RPMI7951 (cell line): ENCODE measurements at regions not wholly inside any gene's neighbourhood (a gene's known extent, or its start where the extent isn't known, plus 50 kb on each side); places are given as distances from the start of the nearest gene placed in this dataset.
"Not testable (repeated sequence)": the region's sequence is repeated elsewhere in the genome, so short reads cannot be mapped to it uniquely, and the experiment has no call there.

Experiments
- DNase-seq: peaks from one replicate; pipeline ENCODE4 v3.0.0-alpha.2; 2012; ENCODE audit warnings: low read depth

GRCh38 chr6:150456466-150456865 is 87.7 kb downstream of the IYD start:
- DNase-seq: no peak

DNA sequence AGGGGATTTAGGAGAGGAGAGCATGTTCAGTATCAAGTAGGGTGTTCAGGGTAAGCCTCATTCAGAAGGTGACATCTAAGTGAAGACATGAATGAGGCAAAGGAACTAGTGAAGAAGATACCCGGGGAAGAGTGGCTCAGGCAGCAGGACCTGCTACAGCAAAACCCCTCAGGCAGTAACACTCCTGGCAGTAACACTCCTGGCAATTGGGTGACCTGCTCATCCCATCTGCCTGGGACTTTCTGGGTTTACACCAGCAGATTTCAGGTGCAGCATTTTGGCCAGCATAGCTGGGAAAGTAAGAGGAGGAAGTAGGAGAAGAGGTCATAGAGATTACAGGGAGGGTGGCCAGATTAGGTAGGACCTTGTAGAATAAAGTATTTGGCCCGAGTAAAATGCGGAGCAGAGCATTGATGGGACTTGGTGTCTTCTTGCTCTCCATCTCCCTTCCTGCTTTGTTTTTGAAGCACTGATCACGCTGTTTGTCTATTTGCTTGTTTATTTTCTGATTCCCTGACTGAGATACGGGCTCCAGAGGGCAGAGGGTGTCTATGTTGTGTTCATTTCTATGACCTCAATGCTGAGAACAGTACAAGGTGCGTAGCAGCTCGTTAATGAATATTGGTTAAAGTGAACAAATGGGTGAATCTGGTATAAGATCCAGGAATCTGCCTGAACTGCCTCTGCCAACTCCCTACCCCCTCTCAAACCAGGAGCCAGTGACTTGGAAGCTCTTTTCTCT is 88.3 kb downstream of the IYD start:
- no peak for DNase-seq

GRCh38 chr6:150458579-150458978 is 89.8 kb downstream of the IYD start:
- no peak for DNase-seq

DNA sequence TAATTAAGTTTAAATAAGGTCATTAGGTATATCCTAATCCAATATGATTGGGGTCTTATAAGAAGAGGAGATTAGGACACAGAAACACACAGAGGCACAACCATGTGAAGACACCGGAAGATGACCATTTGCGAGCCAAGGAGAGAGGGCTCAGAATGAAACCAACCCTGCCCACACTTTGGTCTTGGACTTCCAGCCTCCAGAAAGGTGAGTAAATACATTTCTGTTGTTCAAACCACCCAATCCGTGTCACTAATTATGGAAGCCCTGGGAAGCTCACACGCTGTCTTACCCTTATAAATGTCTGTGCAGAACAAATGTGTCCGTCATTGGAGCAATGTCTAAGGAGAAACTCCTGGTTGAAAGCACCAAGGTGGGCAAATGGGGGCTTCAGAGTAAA is 95.0 kb downstream of the IYD start:
- DNase-seq: no peak

GRCh38 chr6:150464966-150465365 is 96.2 kb downstream of the IYD start:
- no peak for DNase-seq

GRCh38 chr6:150465610-150466009 is 96.8 kb downstream of the IYD start:
- no peak for DNase-seq

DNA sequence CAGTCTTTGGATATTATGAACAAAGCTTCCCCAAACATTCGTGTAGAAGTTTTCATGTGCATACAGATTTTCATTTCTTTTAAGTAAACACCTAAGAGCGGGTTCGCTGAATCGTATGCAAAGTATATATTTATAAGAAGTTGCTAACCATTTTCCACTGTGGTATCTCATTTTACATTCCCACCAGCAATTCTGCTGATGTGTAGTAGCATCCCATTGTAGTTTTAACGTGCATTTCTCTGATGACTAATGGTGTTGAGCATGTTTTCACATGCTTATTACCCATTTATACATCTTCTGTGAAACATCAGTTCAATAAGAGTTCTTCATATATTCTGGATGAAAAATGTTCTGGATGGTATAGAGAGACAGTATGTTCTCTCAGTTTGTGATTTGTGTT is 97.4 kb downstream of the IYD start:
- DNase-seq: no peak

GRCh38 chr6:150470131-150470530 is 101.3 kb downstream of the IYD start:
- no peak for DNase-seq

GRCh38 chr6:150470960-150471665 is 102.3 kb downstream of the IYD start:
- no peak for DNase-seq

DNA sequence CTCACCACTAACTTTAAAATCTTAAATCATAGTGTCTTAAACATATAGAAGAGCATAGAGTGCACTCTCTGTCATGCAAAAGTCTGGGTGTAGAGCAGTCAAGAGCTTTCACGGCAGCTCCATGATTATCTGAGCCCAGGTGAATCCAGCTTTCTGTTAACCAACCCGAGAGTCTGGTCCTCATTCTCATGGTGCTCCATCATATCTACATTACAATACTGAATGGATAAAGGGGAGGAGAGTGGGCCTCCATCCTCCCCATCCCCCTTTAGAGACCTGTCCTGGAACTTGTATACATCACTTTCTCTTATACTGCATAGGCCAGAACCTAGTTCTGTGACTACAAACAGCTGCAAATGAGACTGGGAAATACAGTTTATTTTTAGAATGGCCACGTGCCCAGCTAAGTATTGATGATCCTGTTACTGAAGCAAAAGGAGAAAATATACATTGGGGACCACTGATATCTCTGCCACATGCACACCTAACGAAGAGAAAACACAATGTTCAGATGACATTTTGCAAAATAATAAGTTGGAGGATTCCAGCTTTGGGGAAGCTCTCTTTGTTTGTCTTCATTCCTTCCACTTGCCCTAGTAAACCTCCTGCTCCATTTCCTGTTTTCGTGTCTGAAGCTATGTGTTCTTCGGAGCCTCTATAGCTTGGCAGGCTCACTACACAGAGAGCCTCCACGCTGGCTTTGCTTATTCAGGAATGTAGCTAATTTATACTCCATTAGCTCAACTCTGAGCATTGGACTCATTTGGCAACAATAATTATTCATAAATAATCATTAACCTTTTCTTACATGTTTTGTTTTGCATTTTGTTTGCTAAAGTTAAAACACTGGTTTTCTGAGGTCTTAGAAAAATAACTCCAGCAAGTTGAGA is 110.1 kb downstream of the IYD start:
- DNase-seq: no peak

DNA sequence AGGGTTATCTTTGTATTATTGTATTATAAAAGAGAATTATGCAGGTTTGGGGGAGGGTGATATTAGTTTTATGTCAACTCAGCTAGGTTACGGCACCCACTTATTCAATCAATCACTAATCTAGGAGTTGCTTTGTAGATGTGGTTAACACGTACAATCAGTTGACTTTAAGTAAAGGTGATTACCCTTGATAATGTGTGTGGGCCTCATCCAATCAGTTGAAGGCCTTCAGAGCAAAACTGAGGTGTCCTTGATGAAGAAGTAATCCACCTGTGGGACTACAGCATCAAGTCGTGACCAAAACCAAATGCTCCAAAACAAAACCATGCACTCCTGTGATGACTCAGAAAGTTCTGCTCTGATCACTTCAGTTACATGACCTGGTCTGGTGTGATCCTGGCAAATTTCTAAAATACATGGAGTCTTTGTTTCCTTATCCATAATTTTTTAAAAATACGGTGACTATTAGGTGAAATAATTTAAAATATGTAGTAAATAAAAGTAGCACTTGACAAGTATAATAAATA is 114.1 kb downstream of the IYD start:
- no peak for DNase-seq

DNA sequence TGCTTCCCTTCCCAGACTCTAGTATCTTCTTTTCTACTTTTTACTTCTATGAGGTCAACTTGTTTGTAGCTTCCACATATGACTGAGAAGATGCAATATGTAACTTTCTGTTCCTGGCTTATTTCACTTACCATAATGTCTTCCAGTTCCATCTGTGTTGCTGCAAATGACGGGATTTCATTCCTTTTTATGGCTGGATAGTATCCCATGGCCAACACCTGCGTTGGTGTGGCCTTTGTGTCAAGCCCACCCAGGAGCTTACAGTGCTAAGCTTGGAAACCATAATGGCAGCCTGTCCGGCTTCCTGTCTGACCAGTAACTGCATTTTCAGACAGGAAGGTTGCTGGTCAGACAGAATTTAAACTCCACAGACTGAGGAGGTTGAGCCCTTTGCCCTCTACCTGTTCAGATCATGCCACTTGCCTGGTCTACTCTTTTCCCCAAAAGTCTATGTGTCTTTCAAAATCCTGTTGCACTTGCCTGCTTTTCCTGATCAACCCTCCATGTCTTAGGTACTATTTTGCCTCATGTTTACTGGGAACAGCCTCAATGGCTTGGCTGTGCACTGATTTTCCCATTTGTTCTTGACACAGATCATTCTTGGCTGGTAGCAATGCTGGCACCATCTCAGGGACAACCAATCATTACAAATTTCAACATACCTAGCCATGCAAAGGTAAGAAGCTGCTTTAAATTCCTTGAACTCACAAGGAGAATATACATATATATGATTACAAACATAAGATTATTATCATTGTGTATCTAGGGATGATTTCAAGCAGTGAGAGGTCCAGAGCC is 114.3 kb upstream of the PLEKHG1 start:
- no peak for DNase-seq

- DNase-seq: no peak
Observed at GRCh38 chr6:150486048-150486447, 113.6 kb upstream of the PLEKHG1 start.

DNA sequence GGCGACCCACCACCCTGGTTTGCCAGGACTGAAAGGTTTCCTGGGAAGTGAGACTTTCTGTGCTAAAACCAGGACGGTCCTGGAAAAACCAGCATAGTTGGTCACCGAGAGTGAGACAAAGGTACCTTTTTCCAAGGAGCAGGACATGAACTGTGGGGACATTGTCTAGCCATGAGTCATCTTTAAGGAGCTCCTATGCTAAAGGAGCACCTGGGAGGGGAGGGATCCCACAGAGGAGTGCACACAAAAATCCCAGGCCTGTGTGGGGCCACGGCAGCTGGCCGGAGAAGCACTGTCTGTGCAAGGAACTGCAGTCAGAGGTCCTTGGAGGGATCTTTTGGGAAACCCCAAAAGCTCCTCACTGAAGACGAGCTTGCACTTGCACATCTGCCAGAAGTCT is 109.1 kb upstream of the PLEKHG1 start:
- DNase-seq: no peak

DNA sequence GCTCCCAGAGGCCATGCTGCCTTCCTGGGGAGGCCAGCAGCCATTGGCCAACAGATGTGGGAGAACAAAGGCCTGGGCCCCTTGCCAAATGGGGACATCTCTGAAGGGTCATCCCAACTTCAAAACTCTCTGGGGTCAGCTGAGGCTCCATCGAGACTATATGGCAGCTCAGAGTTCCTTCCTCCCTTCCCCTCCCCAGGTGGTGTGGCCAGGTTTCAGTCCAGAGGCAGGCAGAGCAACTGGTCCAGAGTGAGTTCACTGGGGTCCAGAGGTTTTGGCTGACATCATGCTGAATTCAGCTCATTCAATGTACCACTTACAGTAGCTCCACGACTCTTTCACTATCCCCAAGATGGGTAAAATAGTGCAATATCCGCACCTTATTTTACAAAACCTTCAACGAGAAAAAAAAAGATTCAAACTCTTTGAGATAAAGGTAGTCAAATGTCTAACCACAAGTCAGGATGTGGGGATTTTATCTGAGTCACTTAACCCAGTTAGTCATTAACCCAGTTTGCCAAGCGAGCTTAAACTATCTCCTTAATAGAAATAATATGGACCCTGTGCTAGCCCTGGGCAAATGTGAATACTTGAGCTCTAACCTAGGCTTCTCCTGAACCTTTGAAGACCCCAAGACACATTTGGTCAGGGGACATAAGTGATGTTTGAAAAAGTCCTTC is 108.4 kb upstream of the PLEKHG1 start:
- peak; percentile 61 for DNase-seq

- peak; percentile 7 for DNase-seq
Observed at GRCh38 chr6:150491811-150492172, 107.9 kb upstream of the PLEKHG1 start.

GRCh38 chr6:150492507-150492906 is 107.2 kb upstream of the PLEKHG1 start:
- peak; percentile 61 for DNase-seq

DNA sequence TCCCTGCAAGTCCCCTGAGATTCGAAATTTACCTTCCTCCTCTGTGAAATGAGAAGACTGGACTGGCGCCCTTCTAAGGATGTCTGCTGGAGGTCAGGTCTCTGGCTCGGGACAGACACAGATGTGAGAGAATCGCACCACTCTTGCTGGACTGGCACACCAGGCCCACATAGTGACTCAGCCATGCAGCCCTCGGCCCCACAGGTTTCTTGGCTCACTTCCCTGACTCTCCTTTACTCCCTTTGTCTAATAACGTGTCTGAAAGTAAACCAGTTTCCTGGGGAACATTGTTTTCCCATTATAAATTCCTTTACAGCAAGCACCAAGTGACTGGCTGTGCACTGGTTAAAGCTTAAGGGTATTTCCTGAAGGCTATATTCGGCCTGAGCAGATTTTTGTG is 106.7 kb upstream of the PLEKHG1 start:
- DNase-seq: peak; percentile 79

GRCh38 chr6:150493552-150493951 is 106.1 kb upstream of the PLEKHG1 start:
- not testable (repeated sequence) for DNase-seq

GRCh38 chr6:150494241-150494640 is 105.4 kb upstream of the PLEKHG1 start:
- no peak for DNase-seq

DNA sequence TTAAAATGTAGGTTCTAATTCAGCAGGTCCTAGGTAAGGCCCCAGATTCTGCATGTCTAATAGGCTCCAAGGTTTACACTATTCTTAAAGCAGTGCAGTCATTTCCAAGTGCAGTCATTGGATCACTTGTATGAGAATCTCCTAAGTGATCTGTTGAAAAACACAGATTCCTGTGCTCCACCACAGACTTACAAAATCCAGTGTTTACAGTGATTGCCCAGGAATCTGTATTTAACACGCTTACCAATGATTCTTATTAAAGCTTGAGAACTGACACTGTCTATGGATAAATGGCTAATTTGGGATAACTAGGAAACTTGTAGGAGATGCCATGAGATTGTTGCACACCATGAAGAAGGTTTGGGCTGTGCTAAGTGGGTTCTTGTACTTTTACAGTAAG is 104.6 kb upstream of the PLEKHG1 start:
- DNase-seq: no peak
